NCI-H1092 (cell line): ENCODE measurements at regions not wholly inside any gene's neighbourhood (a gene's known extent, or its start where the extent isn't known, plus 50 kb on each side); places are given as distances from the start of the nearest gene placed in this dataset.

Experiments
- DNase-seq: peaks from one replicate; lab custom pipeline; 2025; lab: John Stamatoyannopoulos, UW

- no peak for DNase-seq
Observed at GRCh38 chr11:10358696-10359095, 53.8 kb downstream of the ADM start.

- no peak for DNase-seq
Observed at GRCh38 chr11:10359171-10359570, 54.3 kb downstream of the ADM start.

GRCh38 chr11:10360835-10361234 lies 56.0 kb downstream of the ADM start:
- DNase-seq = no peak

- no peak for DNase-seq
Observed at GRCh38 chr11:10365045-10365444, 60.2 kb downstream of the ADM start.

GRCh38 chr11:10366568-10367331 lies 61.9 kb downstream of the ADM start:
- DNase-seq = peak; percentile 59

GRCh38 chr11:10371926-10372641 lies 67.2 kb downstream of the ADM start:
- no peak for DNase-seq

- DNase-seq = peak; percentile 46
Observed at GRCh38 chr11:10373340-10373739, 68.5 kb downstream of the ADM start.

GRCh38 chr11:10373929-10374328 lies 69.1 kb downstream of the ADM start:
- no peak for DNase-seq

- DNase-seq = no peak
Observed at GRCh38 chr11:10374386-10374785, 69.5 kb downstream of the ADM start.

- no peak for DNase-seq
Observed at GRCh38 chr11:10375280-10375971, 70.6 kb downstream of the ADM start.

- DNase-seq = no peak
Observed at GRCh38 chr11:10376061-10376460, 71.2 kb downstream of the ADM start.

- no peak for DNase-seq
Observed at GRCh38 chr11:10377183-10377582, 72.3 kb downstream of the ADM start.

GRCh38 chr11:10378362-10378761 lies 73.5 kb downstream of the ADM start:
- DNase-seq = no peak

- DNase-seq = no peak
Observed at GRCh38 chr11:10379022-10379421, 74.1 kb downstream of the ADM start.

- no peak for DNase-seq
Observed at GRCh38 chr11:10379426-10379825, 74.6 kb downstream of the ADM start.

GRCh38 chr11:10379871-10380568 lies 75.0 kb upstream of the AMPD3 start:
- DNase-seq = peak; percentile 80

GRCh38 chr11:10380921-10381320 lies 74.1 kb upstream of the AMPD3 start:
- no peak for DNase-seq

- no peak for DNase-seq
Observed at GRCh38 chr11:10381736-10382135, 73.3 kb upstream of the AMPD3 start.

GRCh38 chr11:10382518-10382917 lies 72.5 kb upstream of the AMPD3 start:
- DNase-seq = no peak

- DNase-seq = no peak
Observed at GRCh38 chr11:10385696-10386095, 69.4 kb upstream of the AMPD3 start.

GRCh38 chr11:10386361-10386760 lies 68.7 kb upstream of the AMPD3 start:
- DNase-seq = no peak

GRCh38 chr11:10386861-10387205 lies 68.2 kb upstream of the AMPD3 start:
- no peak for DNase-seq
